NCI-H2029 treated with DMSO at 0.1 percent for 48 hours (cell line): ENCODE measurements at regions not wholly inside any gene's neighbourhood (a gene's known extent, or its start where the extent isn't known, plus 50 kb on each side); places are given as distances from the start of the nearest gene placed in this dataset.

Experiments
- DNase-seq: peaks from one replicate; lab custom pipeline; 2025; lab: John Stamatoyannopoulos, UW

GRCh38 chr3:55413236-55413635 lies 73.9 kb downstream of the WNT5A start:
- DNase-seq: no peak

- no peak for DNase-seq
Measured at GRCh38 chr3:55412545-55412944, 74.6 kb downstream of the WNT5A start.

- DNase-seq: no peak
Measured at GRCh38 chr3:55409806-55410205, 77.3 kb downstream of the WNT5A start.

- DNase-seq: no peak
Measured at GRCh38 chr3:55408193-55408826, 78.8 kb downstream of the WNT5A start.

- DNase-seq: no peak
Measured at GRCh38 chr3:55407426-55407820, 79.7 kb downstream of the WNT5A start.

DNA sequence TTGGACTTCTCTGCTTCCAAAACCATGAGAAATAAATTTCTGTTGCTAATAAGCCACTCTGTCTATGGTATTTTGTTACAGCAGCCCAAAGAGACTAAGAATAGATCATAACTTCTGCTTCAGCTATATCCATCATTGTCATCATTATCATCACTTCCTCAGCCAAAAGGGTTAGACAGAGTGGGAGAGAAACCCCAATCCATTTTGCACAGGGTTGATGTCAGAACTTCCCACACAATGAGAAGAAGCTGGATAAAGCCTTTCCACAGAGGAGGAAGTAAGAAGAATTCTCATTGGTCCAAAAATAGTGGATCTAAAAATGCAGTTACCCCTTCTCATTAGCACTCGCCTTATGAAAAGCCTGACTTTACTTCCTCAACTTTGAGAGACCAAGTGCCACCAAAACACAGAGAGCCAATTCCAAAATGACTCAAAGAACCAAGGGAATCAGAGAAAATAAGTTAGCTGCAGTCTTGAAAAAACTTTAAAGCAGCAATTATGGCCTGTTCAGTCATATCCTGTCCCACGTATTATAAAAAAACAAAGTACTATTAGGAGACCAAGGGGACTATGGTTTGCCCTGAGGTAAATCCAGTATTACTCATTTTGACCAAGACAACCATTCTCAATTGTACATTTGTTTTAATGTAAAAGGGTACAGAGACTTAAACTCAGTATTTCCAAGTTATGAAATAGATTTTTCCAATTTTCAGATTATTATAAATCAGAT lies 80.2 kb downstream of the WNT5A start:
- no peak for DNase-seq

DNA sequence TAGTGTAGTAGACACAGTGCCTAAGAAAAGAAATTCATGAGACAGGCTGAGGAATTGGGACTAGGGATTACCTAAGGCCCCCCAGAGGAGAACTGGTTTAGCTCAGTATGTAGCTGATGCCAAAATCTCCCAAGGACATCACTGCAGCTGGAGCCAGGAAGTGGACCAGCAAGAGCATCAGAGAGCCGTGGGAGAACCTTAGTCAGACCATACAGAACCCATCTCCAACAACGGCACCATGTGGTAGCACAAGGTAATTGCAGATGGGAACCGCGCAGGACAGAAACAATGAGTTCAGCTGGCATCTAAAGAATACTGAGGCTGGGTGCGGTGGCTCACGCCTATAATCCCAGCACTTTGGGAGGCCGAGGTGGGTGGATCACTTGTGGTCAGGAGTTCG lies 81.7 kb downstream of the WNT5A start:
- no peak for DNase-seq

DNA sequence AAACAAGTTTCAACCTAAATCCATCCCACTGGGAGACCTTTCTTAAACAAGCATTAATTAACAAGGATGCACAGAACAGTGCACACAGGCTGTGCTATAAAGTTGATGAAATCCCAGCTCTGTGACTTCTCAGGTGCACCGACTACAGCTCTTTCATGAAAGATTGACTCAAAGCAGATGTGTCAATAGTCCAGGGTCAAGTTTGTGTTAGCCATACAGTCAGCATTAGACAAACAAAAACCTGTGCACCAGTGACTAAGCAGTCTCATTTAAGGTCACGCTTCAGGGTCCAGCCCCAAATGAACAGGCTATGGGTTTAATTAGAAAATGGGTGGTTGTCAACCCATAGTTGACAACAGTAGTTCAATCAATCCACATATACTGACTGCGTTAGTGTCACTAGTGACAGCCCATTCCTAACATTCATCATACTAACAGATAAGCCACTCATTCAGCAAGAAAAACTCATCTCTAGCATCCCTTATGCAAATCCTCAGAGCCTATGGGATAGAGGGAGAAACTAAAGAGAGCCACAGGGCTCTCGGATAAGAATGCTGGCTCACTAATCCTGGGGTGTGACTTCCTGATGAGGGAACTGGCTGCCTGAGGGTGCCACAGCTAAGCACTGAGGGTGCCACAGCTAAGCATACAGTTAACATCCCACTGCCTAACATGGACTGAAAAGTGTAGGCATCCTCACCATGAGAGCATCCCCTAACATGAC lies 84.1 kb downstream of the WNT5A start:
- DNase-seq: no peak

GRCh38 chr3:55380561-55380960 lies 106.5 kb downstream of the WNT5A start:
- no peak for DNase-seq

DNA sequence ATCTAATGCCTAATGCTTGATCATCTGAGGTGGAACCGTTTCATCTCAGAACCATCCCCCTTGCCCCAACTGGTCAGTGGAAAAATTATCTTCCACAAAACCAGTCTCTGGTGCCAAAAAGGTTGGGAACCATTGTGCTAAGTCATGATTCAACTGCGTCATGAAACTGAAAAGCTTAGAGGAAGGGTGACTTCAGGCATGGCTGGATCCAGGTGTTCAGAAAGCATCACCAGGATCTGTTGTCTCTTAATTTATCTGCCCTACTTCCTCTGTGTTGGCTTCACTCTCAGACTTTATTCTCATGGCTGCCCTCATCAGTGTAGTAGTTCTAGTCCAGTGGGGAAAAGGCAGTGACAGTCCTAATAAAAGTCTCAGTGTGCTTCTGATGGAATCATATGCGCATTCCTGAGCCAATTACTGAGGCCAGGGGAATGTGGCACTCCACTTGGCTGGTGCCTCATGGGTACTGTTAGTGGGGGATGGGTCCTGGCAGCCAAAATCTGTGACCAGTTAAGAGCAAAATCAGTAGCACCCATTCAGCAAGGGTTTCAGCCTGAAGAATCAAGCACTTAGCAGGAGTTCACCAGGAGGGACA lies 110.3 kb downstream of the WNT5A start:
- no peak for DNase-seq

DNA sequence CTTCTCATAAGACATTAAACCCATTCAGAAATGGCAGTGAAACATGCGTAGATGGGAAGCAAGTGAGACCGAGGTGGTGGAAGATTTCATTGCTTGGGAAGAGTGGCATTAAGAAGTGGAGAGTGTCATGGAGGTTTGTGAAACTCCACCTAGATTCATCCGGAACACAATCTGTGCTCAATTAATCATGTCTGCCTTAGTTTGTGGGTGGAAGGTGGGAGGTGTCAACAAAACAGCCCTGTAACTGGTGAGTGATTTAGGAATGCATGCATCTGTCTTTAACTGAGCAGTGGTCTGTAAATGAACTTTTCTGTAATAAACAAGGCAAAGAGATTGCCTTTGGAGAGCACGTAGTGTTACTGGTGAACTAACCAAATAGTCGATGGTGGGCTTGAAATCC lies 113.7 kb downstream of the WNT5A start:
- DNase-seq: no peak

GRCh38 chr3:55370272-55370671 lies 116.8 kb downstream of the WNT5A start:
- DNase-seq: no peak

- no peak for DNase-seq
Measured at GRCh38 chr3:55369141-55369847, 117.8 kb downstream of the WNT5A start.

GRCh38 chr3:55368366-55368765 lies 118.7 kb downstream of the WNT5A start:
- no peak for DNase-seq

GRCh38 chr3:55367384-55367783 lies 119.7 kb downstream of the WNT5A start:
- DNase-seq: no peak

DNA sequence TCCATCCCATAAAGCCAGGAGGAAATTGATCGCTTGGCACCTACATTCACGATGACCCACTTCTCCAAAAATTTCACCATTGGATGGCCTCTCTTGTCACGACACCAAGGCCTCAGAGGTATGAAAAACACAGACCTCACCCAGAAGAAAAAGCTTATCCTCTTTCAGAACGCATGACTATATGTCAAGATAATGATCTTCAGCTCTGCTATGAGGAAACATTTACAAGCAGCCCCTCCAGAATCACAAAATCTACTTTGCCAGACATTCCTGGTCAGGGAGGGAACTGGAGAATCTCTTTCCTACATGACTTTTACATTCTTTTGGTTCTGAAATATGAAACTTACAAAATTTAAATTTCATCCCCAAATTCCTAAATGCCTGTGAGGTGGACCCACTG lies 122.7 kb downstream of the WNT5A start:
- DNase-seq: no peak

- DNase-seq: no peak
Measured at GRCh38 chr3:55362210-55362960, 124.7 kb downstream of the WNT5A start.

DNA sequence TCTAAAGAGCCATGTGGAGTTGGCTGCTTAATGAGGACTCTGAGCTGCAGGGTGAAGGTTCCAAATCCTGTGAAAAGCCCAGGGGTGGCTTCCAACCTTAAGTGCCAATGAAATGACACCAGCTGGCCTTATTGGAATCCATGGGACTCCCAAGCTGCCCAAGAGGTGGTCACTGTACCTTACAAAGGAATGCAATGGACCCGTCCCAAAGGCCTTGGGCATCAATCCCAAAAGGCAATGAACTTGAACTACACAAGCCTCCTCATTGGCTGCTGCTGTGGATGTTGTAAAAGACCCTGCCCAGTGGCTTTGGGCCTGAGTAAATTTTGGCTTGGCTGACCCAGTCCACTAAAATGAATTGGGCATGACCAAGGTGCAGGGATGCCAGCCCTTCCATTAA lies 129.3 kb downstream of the WNT5A start:
- no peak for DNase-seq

GRCh38 chr3:55352668-55353067 lies 134.4 kb downstream of the WNT5A start:
- DNase-seq: no peak

GRCh38 chr3:55349851-55350250 lies 137.3 kb downstream of the WNT5A start:
- DNase-seq: no peak
